Panc1 (cell line): ENCODE measurements at regions not wholly inside any gene's neighbourhood (a gene's known extent, or its start where the extent isn't known, plus 50 kb on each side); places are given as distances from the start of the nearest gene placed in this dataset.

Experiments
- ATAC-seq: fragments of 200-7000 bp; cut with Tn5 transposase; 2 replicates; pipeline ENCODE4 v1.9.1; 2020; ENCODE audit warnings: mild to moderate bottlenecking, moderate library complexity
- BruUV-seq: library from RNA; stranded (reverse); fragments of 400-500 nt; replicated peaks from 2 replicates; lab custom pipeline; 2021; lab: Mats Ljungman, UMichigan
- CTCF ChIA-PET: fragments of 300-600 bp; sonication (Branson Sonifier 250); formaldehyde crosslinking; loops from one replicate; lab custom pipeline; 2022; ENCODE audit warnings: antibody characterized with exemption; lab: Charles Lee
- POLR2A ChIA-PET: fragments of 300-600 bp; sonication (Branson Sonifier 250); formaldehyde crosslinking; loops from one replicate; lab custom pipeline; 2022; ENCODE audit warnings: antibody characterized with exemption; lab: Charles Lee
- DNase-seq: peaks from one replicate; pipeline ENCODE4 v3.0.0-alpha.2; 2010; ENCODE audit warnings: low read depth, low spot score
- H3K27ac ChIP-seq: 2 replicates; pipeline ENCODE4 v1.5.1; 2011; ENCODE audit warnings: mild to moderate bottlenecking, low read length, inconsistent platforms
- H3K27me3 ChIP-seq: fragments of 200-500 bp; sonication (Bioruptor generic); 2 replicates; pipeline ENCODE4 v1.6.0; 2014; ENCODE audit warnings: low read length, inconsistent platforms; ENCODE audit not compliant: control insufficient read depth, insufficient read depth
- H3K36me3 ChIP-seq: fragments of 200-500 bp; sonication (Bioruptor generic); 2 replicates; pipeline ENCODE4 v1.5.1; 2014; ENCODE audit warnings: inconsistent platforms, mild to moderate bottlenecking, low read length, moderate library complexity; ENCODE audit not compliant: control insufficient read depth, insufficient read depth
- H3K4me1 ChIP-seq: 2 replicates; pipeline ENCODE4 v1.5.1; 2011; ENCODE audit warnings: inconsistent platforms, mild to moderate bottlenecking, low read length, moderate library complexity; ENCODE audit not compliant: control insufficient read depth, insufficient read depth
- H3K4me3 ChIP-seq, 2 experiments: 2 replicates each; pipeline ENCODE4 v1.5.1; 2011 to 2012; ENCODE audit warnings: low read depth in 2 of 2, low read length in 2 of 2, mild to moderate bottlenecking in 2 of 2, inconsistent platforms in 1 of 2, moderate library complexity in 1 of 2
- H3K9me3 ChIP-seq: fragments of 200-500 bp; sonication (Bioruptor generic); 2 replicates; pipeline ENCODE4 v1.5.1; 2014; ENCODE audit warnings: low read depth, mild to moderate bottlenecking, inconsistent platforms, low read length, moderate library complexity; ENCODE audit not compliant: control insufficient read depth, insufficient read depth
- CTCF ChIP-seq: fragments of 450-650 bp; IDR thresholded peaks from 2 replicates; pipeline ENCODE4 v1.5.1; 2017; ENCODE audit warnings: mild to moderate bottlenecking
- POLR2AphosphoS5 ChIP-seq: IDR thresholded peaks from 2 replicates; pipeline ENCODE4 v1.6.1; 2012; ENCODE audit warnings: mild to moderate bottlenecking, low read depth, low read length, moderate library complexity
- REST ChIP-seq, 2 experiments: IDR thresholded peaks; 2 replicates each; pipeline ENCODE4 v1.6.1; 2011 to 2012; ENCODE audit warnings: low read depth in 2 of 2, control low read depth in 1 of 2, low read length in 1 of 2, mild to moderate bottlenecking in 1 of 2, moderate library complexity in 1 of 2; ENCODE audit not compliant: insufficient read depth in 1 of 2
- SIN3A ChIP-seq: IDR thresholded peaks from 2 replicates; pipeline ENCODE4 v1.6.1; 2012; ENCODE audit warnings: low read depth, mild to moderate bottlenecking, low read length, moderate library complexity, borderline replicate concordance; ENCODE audit not compliant: insufficient read depth
- TCF7L2 ChIP-seq: IDR thresholded peaks from 2 replicates; pipeline ENCODE4 v1.6.1; 2011; ENCODE audit warnings: mild to moderate bottlenecking, low read depth, low read length, inconsistent platforms
- in situ Hi-C: cut with HindIII; loops from 2 replicates; pipeline ENCODE4 v1.10.0; 2016; ENCODE audit warnings: low sequenced_read_pairs, low pct_unique_long_range_greater_than_20kb
- intact Hi-C: fragments of 100-400 bp; cut with micrococcal nuclease; formaldehyde crosslinking; loops from one replicate; pipeline ENCODE4 v1.10.0; 2022; ENCODE audit not compliant: unreplicated experiment

- CTCF ChIA-PET: no interaction called here
- DNase-seq (no peak), ATAC-seq (no peak)
- POLR2A ChIA-PET: no interaction called here
- Histone ChIP-seq H3K27me3 (no peaks in the 10 kb centered on the region), H3K4me1 (no peaks in the 10 kb centered on the region), H3K27ac (no peak overlapping the region), H3K36me3 (no peaks in the 10 kb centered on the region), H3K9me3 (no peaks in the 10 kb centered on the region), H3K4me3 (no peak overlapping the region)
- BruUV-seq: no TSS peak
- no peak for TF ChIP-seq REST (IDR thresholded peaks at IDR 0.05; ENCODE audit: insufficient read depth in 1 of 2, low read depth in 2 of 2, low read length in 1 of 2)
- TF ChIP-seq TCF7L2: no peak
- no peak for TF ChIP-seq SIN3A
- no peak for TF ChIP-seq POLR2AphosphoS5
- TF ChIP-seq CTCF: no peak
- in situ Hi-C loops: no loop called here
- intact Hi-C loops: no loop called here
Observed at GRCh38 chrX:125175991-125176584, 143.6 kb upstream of the TEX13C start.

DNA sequence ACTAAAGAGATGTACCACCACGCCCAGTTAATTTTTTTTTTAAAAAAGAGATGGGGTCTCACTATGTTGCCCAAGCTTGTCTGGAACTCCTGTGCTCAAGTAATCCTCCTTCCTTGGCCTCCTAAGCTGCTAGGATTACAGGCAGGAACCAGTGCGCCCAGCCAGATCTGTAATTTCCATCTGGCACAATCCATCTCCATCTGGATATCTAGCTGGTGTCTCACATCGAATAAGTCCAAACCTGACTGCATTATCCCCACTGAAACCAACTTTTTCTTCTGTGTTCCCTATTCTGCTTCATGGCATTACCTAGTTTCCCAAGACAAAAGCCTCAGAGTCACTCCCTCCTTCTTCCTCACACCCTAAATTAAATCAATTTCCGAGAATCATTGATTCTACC is 125.8 kb upstream of the TEX13C start:
- POLR2A ChIA-PET: no interaction called here
- Histone ChIP-seq H3K36me3 (no peaks in the 10 kb centered on the region), H3K4me1 (no peaks in the 10 kb centered on the region), H3K27me3 (no peaks in the 10 kb centered on the region), H3K4me3 (no peak overlapping the region), H3K27ac (no peak overlapping the region), H3K9me3 (no peaks in the 10 kb centered on the region)
- ATAC-seq (no peak), DNase-seq (no peak)
- CTCF ChIA-PET: no interaction called here
- BruUV-seq: no TSS peak
- no peak for TF ChIP-seq SIN3A
- no peak for TF ChIP-seq POLR2AphosphoS5
- no peak for TF ChIP-seq TCF7L2
- no peak for TF ChIP-seq REST (IDR thresholded peaks at IDR 0.05; ENCODE audit: insufficient read depth in 1 of 2, low read depth in 2 of 2, low read length in 1 of 2)
- TF ChIP-seq CTCF: no peak
- in situ Hi-C loops (no loop called here), intact Hi-C loops (no loop called here)
